ENCODE measurements at regions not wholly inside any gene's neighbourhood (a gene's known extent, or its start where the extent isn't known, plus 50 kb on each side); places are given as distances from the start of the nearest gene placed in this dataset.

- TF ChIP-seq TCF7L2 (IDR thresholded peaks at IDR 0.05; ENCODE audit: borderline replicate concordance, extremely low read depth, insufficient read depth, insufficient read length) (no peak), SP1 (IDR thresholded peaks at IDR 0.05; ENCODE audit: low read depth) (no peak), ZBTB33 (IDR thresholded peaks at IDR 0.05; ENCODE audit: extremely low read depth, insufficient replicate concordance, low read length) (no peak), JUND (IDR thresholded peaks at IDR 0.05) (no peak), EZH2 (IDR thresholded peaks at IDR 0.05) (no peak), CTCF (IDR thresholded peaks at IDR 0.05 in 2 of 3, conservative IDR thresholded peaks at IDR 0.05 in 1 of 3; ENCODE audit: borderline replicate concordance in 1 of 3, insufficient read depth in 1 of 3, low read depth in 2 of 3, low read length in 2 of 3) (no peak), ATF3 (IDR thresholded peaks at IDR 0.05) (no peak), CBX3 (IDR thresholded peaks at IDR 0.05; ENCODE audit: low read depth) (no peak), RAD21 (IDR thresholded peaks at IDR 0.05; ENCODE audit: low read depth) (no peak)
Observed at GRCh38 chr6:1025821-1026220, 286.1 kb upstream of the FOXQ1 start (continued).

GRCh38 chr6:1024587-1024986, 287.3 kb upstream of the FOXQ1 start:
- Histone ChIP-seq H3K79me2 (ENCODE audit: insufficient read depth, low read length) (no peaks in the 10 kb centered on the region), H3K27me3 (ENCODE audit: insufficient read depth, low read length) (no peaks in the 10 kb centered on the region), H3K9me3 (ENCODE audit: control insufficient read depth in 1 of 2, insufficient read depth in 1 of 2, low read depth in 1 of 2, low read length in 2 of 2) (no peaks in the 10 kb centered on the region), H3K9me2 (ENCODE audit: insufficient read depth) (no peaks in the 10 kb centered on the region), H3K9ac (ENCODE audit: low read length) (no peak overlapping the region), H3K36me3 (ENCODE audit: control insufficient read depth in 1 of 2, insufficient read depth in 2 of 2, low read length in 2 of 2) (no peaks in the 10 kb centered on the region), H3K4me1 (ENCODE audit: control insufficient read depth in 1 of 2, insufficient read depth in 2 of 2, low read length in 2 of 2) (peaks cover 13 to 16% of the 10 kb centered on the region in 2 experiments; a peak in 3 of 4 replicates), H3K4me3 (replicated peaks in 1 of 2; ENCODE audit: low read depth in 1 of 2, low read length in 2 of 2) (no peak overlapping the region), H3K27ac (ENCODE audit: low read depth, low read length) (peak overlapping the region; percentile 19; the same call in 1 of the 2 replicates), H2AFZ (ENCODE audit: low read depth, low read length, poor library complexity, severe bottlenecking) (no peak overlapping the region), H4K20me1 (ENCODE audit: insufficient read depth) (no peaks in the 10 kb centered on the region), H3K4me2 (ENCODE audit: low read length) (no peak overlapping the region)
- ChIA-PET CTCF (no interaction called here), RAD21 (ENCODE audit: low non-redundant PET in 1 of 2, low total read pairs in 2 of 2, uncharacterized antibody in 2 of 2, unreplicated experiment in 2 of 2) (no interaction called here), POLR2A (no interaction called here)
- BruUV-seq (replicated peaks): no TSS peak
- ATAC-seq (no peak), DNase-seq (ENCODE audit: low read depth, low spot score) (no peak)
- intact Hi-C loops (cut with micrococcal nuclease): no loop called here
- TF ChIP-seq JUND (IDR thresholded peaks at IDR 0.05) (no peak), ZFX (IDR thresholded peaks at IDR 0.05) (no peak), POLR2AphosphoS5 (IDR thresholded peaks at IDR 0.05; ENCODE audit: low read depth, low read length) (no peak), ZBTB33 (IDR thresholded peaks at IDR 0.05; ENCODE audit: extremely low read depth, insufficient replicate concordance, low read length) (no peak), EZH2 (IDR thresholded peaks at IDR 0.05) (no peak), MAX (IDR thresholded peaks at IDR 0.05) (no peak), EZH2phosphoT487 (IDR thresholded peaks at IDR 0.05; ENCODE audit: borderline replicate concordance) (no peak), POLR2A (IDR thresholded peaks at IDR 0.05; ENCODE audit: borderline replicate concordance, extremely low read depth, insufficient read depth, insufficient read length) (no peak), SRF (IDR thresholded peaks at IDR 0.05; ENCODE audit: low read depth) (no peak), SIN3A (IDR thresholded peaks at IDR 0.05; ENCODE audit: low read depth) (no peak), CBX3 (IDR thresholded peaks at IDR 0.05; ENCODE audit: low read depth) (no peak)
